GM12878 (cell line): ENCODE measurements at regions not wholly inside any gene's neighbourhood (a gene's known extent, or its start where the extent isn't known, plus 50 kb on each side); places are given as distances from the start of the nearest gene placed in this dataset.

ENCODE experiments used
- ATAC-seq: fragments of 200-7000 bp; cut with Tn5 transposase; 3 replicates; pipeline ENCODE4 v1.9.1; 2020; ENCODE audit warnings: mild to moderate bottlenecking, moderate library complexity
- BruUV-seq: library from RNA; stranded (reverse); fragments of 400-500 nt; replicated peaks from 2 replicates; lab custom pipeline; 2021; lab: Mats Ljungman, UMichigan
- CTCF ChIA-PET: fragments of 300-600 bp; sonication (Branson Sonifier 250); formaldehyde crosslinking; extraction: SDS; loops from one replicate; lab custom pipeline; 2021; ENCODE audit warnings: inconsistent platforms; lab: Yijun Ruan, JAX
- POLR2A ChIA-PET: fragments of 350-600 bp; formaldehyde crosslinking; extraction: SDS; loops from one replicate; lab custom pipeline; 2021; ENCODE audit warnings: inconsistent platforms; lab: Charles Lee
- RAD21 ChIA-PET: fragments of 300-600 bp; sonication (Branson Sonifier 250); formaldehyde crosslinking; loops from one replicate; lab custom pipeline; 2023; ENCODE audit warnings: antibody characterized with exemption; ENCODE audit not compliant: unreplicated experiment; lab: Charles Lee
- SMC1A ChIA-PET: fragments of 300-600 bp; sonication (Branson Sonifier 250); formaldehyde crosslinking; loops from one replicate; lab custom pipeline; 2023; ENCODE audit not compliant: unreplicated experiment, uncharacterized antibody; lab: Charles Lee
- DNase-seq: peaks from one replicate; pipeline ENCODE4 v3.0.0-alpha.2; 2011; ENCODE audit warnings: low read depth, low spot score
- FAIRE-seq: peaks from 3 replicates; lab custom pipeline; 2011; peaks lifted over from hg19 to GRCh38; lab: Jason Lieb, UNC
- H2AFZ ChIP-seq: 2 replicates; pipeline ENCODE4 v1.6.0; 2011; ENCODE audit warnings: low read depth, low read length, control low read depth; ENCODE audit not compliant: control insufficient read depth
- H3K27ac ChIP-seq: 2 replicates; pipeline ENCODE4 v1.5.1; 2011; ENCODE audit warnings: control low read depth; ENCODE audit not compliant: control insufficient read depth, insufficient read depth
- H3K27me3 ChIP-seq, 2 experiments: replicated peaks in 1 of 2; 2 replicates each; pipeline versions ENCODE4 v1.6.0 to v1.6.1; 2011; ENCODE audit warnings: low read length in 1 of 2; ENCODE audit not compliant: control insufficient read depth in 2 of 2, insufficient read depth in 2 of 2
- H3K36me3 ChIP-seq, 2 experiments: 2 replicates each; pipeline ENCODE4 v1.5.1; 2011; ENCODE audit warnings: low read length in 1 of 2; ENCODE audit not compliant: control insufficient read depth in 2 of 2, insufficient read depth in 2 of 2
- H3K4me1 ChIP-seq: 2 replicates; pipeline ENCODE4 v1.6.1; 2011; ENCODE audit warnings: mild to moderate bottlenecking, low read length, moderate library complexity, mixed read lengths; ENCODE audit not compliant: control insufficient read depth, insufficient read depth
- H3K4me2 ChIP-seq: 2 replicates; pipeline ENCODE4 v1.6.0; 2011; ENCODE audit warnings: control low read depth; ENCODE audit not compliant: control insufficient read depth, insufficient read depth
- H3K4me3 ChIP-seq: fragments of 200-600 bp; sonication (generic); 2 replicates; pipeline ENCODE4 v1.5.1; 2016
- H3K79me2 ChIP-seq: 2 replicates; pipeline ENCODE4 v1.6.0; 2011; ENCODE audit warnings: low read length; ENCODE audit not compliant: control insufficient read depth, insufficient read depth
- H3K9ac ChIP-seq: 2 replicates; pipeline ENCODE4 v1.8.0; 2011; ENCODE audit warnings: low read length, control low read depth, mixed read lengths; ENCODE audit not compliant: control insufficient read depth, insufficient read depth
- H3K9me3 ChIP-seq: replicated peaks from 3 replicates; pipeline ENCODE4 v1.5.1; 2011; ENCODE audit warnings: mild to moderate bottlenecking, low read length; ENCODE audit not compliant: control insufficient read depth, insufficient read depth
- H4K20me1 ChIP-seq: 2 replicates; pipeline ENCODE4 v1.6.0; 2011; ENCODE audit not compliant: control insufficient read depth, insufficient read depth
- CBX5 ChIP-seq: sonication (generic); IDR thresholded peaks from 2 replicates; pipeline ENCODE4 v1.6.1; 2016; ENCODE audit warnings: low read depth, moderate library complexity, mild to moderate bottlenecking, inconsistent platforms
- ESRRA ChIP-seq: IDR thresholded peaks from 2 replicates; pipeline ENCODE4 v1.6.1; 2012; ENCODE audit warnings: mild to moderate bottlenecking, low read length, improper control_type of control experiment
- ETV6 ChIP-seq, 2 experiments: fragments of 450-650 bp in 1 of 2; IDR thresholded peaks in 1 of 2; conservative IDR thresholded peaks in 1 of 2; 2 replicates each; pipeline ENCODE4 v1.6.1; 2014; ENCODE audit warnings: antibody characterized with exemption in 1 of 2, borderline replicate concordance in 1 of 2, low read depth in 1 of 2, mild to moderate bottlenecking in 1 of 2, moderate library complexity in 1 of 2
- MYB ChIP-seq: fragments of 150-350 bp; IDR thresholded peaks from 2 replicates; pipeline ENCODE4 v1.6.1; 2014; ENCODE audit warnings: mild to moderate bottlenecking, low read depth, low read length, borderline replicate concordance
- PAX5 ChIP-seq: IDR thresholded peaks from 2 replicates; pipeline ENCODE4 v1.6.1; 2011; ENCODE audit warnings: low read depth, low read length, borderline replicate concordance
- RAD51 ChIP-seq: fragments of 450-650 bp; IDR thresholded peaks from 2 replicates; pipeline ENCODE4 v1.6.1; 2016; ENCODE audit warnings: moderate library complexity, mild to moderate bottlenecking, inconsistent platforms
- SP1 ChIP-seq: IDR thresholded peaks from one replicate; pipeline ENCODE4 v1.6.1; 2011; ENCODE audit warnings: low read depth, low read length
- STAT3 ChIP-seq: IDR thresholded peaks from 2 replicates; pipeline ENCODE4 v1.6.1; 2011; ENCODE audit warnings: low read depth, low read length, improper control_type of control experiment
- SUZ12 ChIP-seq: fragments of 200-600 bp; sonication (generic); IDR thresholded peaks from one replicate; pipeline ENCODE4 v1.6.1; 2018; ENCODE audit warnings: antibody characterized with exemption, mild to moderate bottlenecking; ENCODE audit not compliant: unreplicated experiment
- WGBS: methylation state at CpG from one replicate; pipeline ENCODE4 v1.1.6; 2016; ENCODE audit warnings: low lambda C conversion rate; ENCODE audit not compliant: insufficient replicate concordance, insufficient coverage; ENCODE audit errors: missing lambda C conversion rate; 5-methylcytosine and 5-hydroxymethylcytosine counted together
- in situ Hi-C: fragments of 300-500 bp; cut with MboI; formaldehyde crosslinking; loops from 9 replicates; pipeline ENCODE4 v1.14.3; 2018; ENCODE audit warnings: mixed read lengths
- intact Hi-C: fragments of 100-400 bp; cut with micrococcal nuclease; formaldehyde crosslinking; loops from one replicate; pipeline ENCODE4 v1.14.2; 2022; ENCODE audit not compliant: unreplicated experiment
- TF ChIP-seq, protein P1 (sequence below): fragments of 450-650 bp; IDR thresholded peaks from 2 replicates; pipeline ENCODE4 v1.6.1; 2016; ENCODE audit warnings: mild to moderate bottlenecking
- TF ChIP-seq, protein P2 (sequence below): IDR thresholded peaks from 2 replicates; pipeline ENCODE4 v1.6.1; 2012; ENCODE audit warnings: improper control_type of control experiment, low read depth, low read length; ENCODE audit not compliant: insufficient replicate concordance
- TF ChIP-seq, protein P3 (sequence below): fragments of 450-650 bp; IDR thresholded peaks from 2 replicates; pipeline ENCODE4 v1.6.1; 2016; ENCODE audit warnings: mild to moderate bottlenecking

DNA sequence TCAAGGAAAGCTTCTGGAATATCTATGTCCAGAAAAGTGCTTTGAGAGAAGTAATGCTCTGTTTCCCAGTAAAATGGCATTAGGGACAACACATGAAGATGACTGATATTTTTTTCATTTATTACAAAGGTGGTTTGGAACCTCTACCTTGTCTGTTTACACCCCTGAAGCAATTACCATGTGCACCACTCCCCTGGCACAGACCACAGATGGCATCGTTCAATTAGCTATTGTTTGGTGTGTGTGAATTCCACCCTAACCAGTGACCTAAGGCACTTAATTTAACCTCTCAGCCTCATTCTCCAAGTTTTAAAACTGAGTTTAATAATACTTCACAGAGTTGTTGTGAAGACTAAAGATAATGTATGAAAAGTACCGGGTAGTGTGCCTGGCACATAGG lies 127.6 kb upstream of the BMAL1 start:
- FAIRE-seq = no peak
- intact Hi-C loops = loop anchor here (5.0 kb wide), 1 partner anchor 138 kb away; no protein-coding TSS in a partner anchor
- Histone ChIP-seq H3K27ac (no peak overlapping the region), H3K27me3 (no peaks in the 10 kb centered on the region), H3K4me3 (no peak overlapping the region), H3K9me3 (no peaks in the 10 kb centered on the region), H4K20me1 (no peaks in the 10 kb centered on the region), H3K4me2 (no peak overlapping the region), H2AFZ (no peak overlapping the region), H3K4me1 (no peaks in the 10 kb centered on the region), H3K79me2 (no peaks in the 10 kb centered on the region), H3K9ac (no peak overlapping the region), H3K36me3 (no peaks in the 10 kb centered on the region)
- TF ChIP-seq SP1 = no peak
- TF ChIP-seq, protein P1, sequence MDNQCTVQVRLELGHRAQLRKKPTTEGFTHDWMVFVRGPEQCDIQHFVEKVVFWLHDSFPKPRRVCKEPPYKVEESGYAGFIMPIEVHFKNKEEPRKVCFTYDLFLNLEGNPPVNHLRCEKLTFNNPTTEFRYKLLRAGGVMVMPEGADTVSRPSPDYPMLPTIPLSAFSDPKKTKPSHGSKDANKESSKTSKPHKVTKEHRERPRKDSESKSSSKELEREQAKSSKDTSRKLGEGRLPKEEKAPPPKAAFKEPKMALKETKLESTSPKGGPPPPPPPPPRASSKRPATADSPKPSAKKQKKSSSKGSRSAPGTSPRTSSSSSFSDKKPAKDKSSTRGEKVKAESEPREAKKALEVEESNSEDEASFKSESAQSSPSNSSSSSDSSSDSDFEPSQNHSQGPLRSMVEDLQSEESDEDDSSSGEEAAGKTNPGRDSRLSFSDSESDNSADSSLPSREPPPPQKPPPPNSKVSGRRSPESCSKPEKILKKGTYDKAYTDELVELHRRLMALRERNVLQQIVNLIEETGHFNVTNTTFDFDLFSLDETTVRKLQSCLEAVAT = no peak
- no peak for TF ChIP-seq MYB
- TF ChIP-seq PAX5 = no peak
- TF ChIP-seq ESRRA = no peak
- TF ChIP-seq STAT3 = no peak
- no peak for TF ChIP-seq SUZ12
- TF ChIP-seq ETV6 (conservative IDR thresholded peaks at IDR 0.05 in 1 of 2, IDR thresholded peaks at IDR 0.05 in 1 of 2; ENCODE audit: borderline replicate concordance in 1 of 2, low read depth in 1 of 2) = no peak
- TF ChIP-seq, protein P2, sequence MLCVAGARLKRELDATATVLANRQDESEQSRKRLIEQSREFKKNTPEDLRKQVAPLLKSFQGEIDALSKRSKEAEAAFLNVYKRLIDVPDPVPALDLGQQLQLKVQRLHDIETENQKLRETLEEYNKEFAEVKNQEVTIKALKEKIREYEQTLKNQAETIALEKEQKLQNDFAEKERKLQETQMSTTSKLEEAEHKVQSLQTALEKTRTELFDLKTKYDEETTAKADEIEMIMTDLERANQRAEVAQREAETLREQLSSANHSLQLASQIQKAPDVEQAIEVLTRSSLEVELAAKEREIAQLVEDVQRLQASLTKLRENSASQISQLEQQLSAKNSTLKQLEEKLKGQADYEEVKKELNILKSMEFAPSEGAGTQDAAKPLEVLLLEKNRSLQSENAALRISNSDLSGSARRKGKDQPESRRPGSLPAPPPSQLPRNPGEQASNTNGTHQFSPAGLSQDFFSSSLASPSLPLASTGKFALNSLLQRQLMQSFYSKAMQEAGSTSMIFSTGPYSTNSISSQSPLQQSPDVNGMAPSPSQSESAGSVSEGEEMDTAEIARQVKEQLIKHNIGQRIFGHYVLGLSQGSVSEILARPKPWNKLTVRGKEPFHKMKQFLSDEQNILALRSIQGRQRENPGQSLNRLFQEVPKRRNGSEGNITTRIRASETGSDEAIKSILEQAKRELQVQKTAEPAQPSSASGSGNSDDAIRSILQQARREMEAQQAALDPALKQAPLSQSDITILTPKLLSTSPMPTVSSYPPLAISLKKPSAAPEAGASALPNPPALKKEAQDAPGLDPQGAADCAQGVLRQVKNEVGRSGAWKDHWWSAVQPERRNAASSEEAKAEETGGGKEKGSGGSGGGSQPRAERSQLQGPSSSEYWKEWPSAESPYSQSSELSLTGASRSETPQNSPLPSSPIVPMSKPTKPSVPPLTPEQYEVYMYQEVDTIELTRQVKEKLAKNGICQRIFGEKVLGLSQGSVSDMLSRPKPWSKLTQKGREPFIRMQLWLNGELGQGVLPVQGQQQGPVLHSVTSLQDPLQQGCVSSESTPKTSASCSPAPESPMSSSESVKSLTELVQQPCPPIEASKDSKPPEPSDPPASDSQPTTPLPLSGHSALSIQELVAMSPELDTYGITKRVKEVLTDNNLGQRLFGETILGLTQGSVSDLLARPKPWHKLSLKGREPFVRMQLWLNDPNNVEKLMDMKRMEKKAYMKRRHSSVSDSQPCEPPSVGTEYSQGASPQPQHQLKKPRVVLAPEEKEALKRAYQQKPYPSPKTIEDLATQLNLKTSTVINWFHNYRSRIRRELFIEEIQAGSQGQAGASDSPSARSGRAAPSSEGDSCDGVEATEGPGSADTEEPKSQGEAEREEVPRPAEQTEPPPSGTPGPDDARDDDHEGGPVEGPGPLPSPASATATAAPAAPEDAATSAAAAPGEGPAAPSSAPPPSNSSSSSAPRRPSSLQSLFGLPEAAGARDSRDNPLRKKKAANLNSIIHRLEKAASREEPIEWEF = no peak
- TF ChIP-seq, protein P3, sequence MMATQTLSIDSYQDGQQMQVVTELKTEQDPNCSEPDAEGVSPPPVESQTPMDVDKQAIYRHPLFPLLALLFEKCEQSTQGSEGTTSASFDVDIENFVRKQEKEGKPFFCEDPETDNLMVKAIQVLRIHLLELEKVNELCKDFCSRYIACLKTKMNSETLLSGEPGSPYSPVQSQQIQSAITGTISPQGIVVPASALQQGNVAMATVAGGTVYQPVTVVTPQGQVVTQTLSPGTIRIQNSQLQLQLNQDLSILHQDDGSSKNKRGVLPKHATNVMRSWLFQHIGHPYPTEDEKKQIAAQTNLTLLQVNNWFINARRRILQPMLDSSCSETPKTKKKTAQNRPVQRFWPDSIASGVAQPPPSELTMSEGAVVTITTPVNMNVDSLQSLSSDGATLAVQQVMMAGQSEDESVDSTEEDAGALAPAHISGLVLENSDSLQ = no peak
- no peak for TF ChIP-seq CBX5
- no peak for TF ChIP-seq RAD51
- in situ Hi-C loops = no loop called here
- WGBS = 38% methylated on average over 2 of the region's 2 CpGs
- ATAC-seq = no peak
- DNase-seq = no peak
- ChIA-PET SMC1A (interaction anchor here (0.7 to 7.3 kb wide), 8 partner anchors 9 to 186 kb away, joined by 3 to 106 read pairs (median 4); no protein-coding TSS in a partner anchor), CTCF (interaction anchor here (1.0 to 11.3 kb wide), 6 partner anchors 11 to 186 kb away, joined by 3 to 201 read pairs (median 8); no protein-coding TSS in a partner anchor), RAD21 (interaction anchor here (0.9 to 5.7 kb wide), 2 partner anchors 125 to 185 kb away, joined by 3 to 84 read pairs; no protein-coding TSS in a partner anchor), POLR2A (interaction anchor here (0.7 to 0.8 kb wide), 2 partner anchors 10 to 139 kb away, joined by 3 read pairs; no protein-coding TSS in a partner anchor)
- no TSS peak for BruUV-seq
